ENCODE measurements at regions not wholly inside any gene's neighbourhood (a gene's known extent, or its start where the extent isn't known, plus 50 kb on each side); places are given as distances from the start of the nearest gene placed in this dataset.

GRCh38 chr12:126483145-126484068, 1418.2 kb downstream of the AACS start:
- DNase-seq, result no peak

GRCh38 chr12:126487431-126487980, 1422.3 kb downstream of the AACS start:
- DNase-seq, result no peak

- DNase-seq, result no peak
Measured at GRCh38 chr12:126488806-126489205, 1423.6 kb downstream of the AACS start.

- DNase-seq, result no peak
Measured at GRCh38 chr12:126492181-126492580, 1426.9 kb downstream of the AACS start.

- no peak for DNase-seq
Measured at GRCh38 chr12:126493366-126494108, 1428.3 kb downstream of the AACS start.

GRCh38 chr12:126496201-126496600, 1431.0 kb downstream of the AACS start:
- DNase-seq, result no peak

- no peak for DNase-seq
Measured at GRCh38 chr12:126506426-126507182, 1441.4 kb downstream of the AACS start.

- DNase-seq, result no peak
Measured at GRCh38 chr12:126507231-126507630, 1442.0 kb downstream of the AACS start.

- no peak for DNase-seq
Measured at GRCh38 chr12:126509572-126509971, 1444.3 kb downstream of the AACS start.

GRCh38 chr12:126510630-126511029, 1445.4 kb downstream of the AACS start:
- no peak for DNase-seq

- DNase-seq, result no peak
Measured at GRCh38 chr12:126512916-126513913, 1448.0 kb downstream of the AACS start.

- DNase-seq, result no peak
Measured at GRCh38 chr12:126518596-126519200, 1453.5 kb downstream of the AACS start.

GRCh38 chr12:126519833-126520232, 1454.6 kb downstream of the AACS start:
- no peak for DNase-seq

GRCh38 chr12:126523891-126524290, 1458.7 kb downstream of the AACS start:
- no peak for DNase-seq

- no peak for DNase-seq
Measured at GRCh38 chr12:126534495-126534894, 1469.3 kb downstream of the AACS start.

GRCh38 chr12:126534942-126535341, 1469.7 kb downstream of the AACS start:
- DNase-seq, result no peak

- no peak for DNase-seq
Measured at GRCh38 chr12:126535971-126536370, 1470.7 kb downstream of the AACS start.

GRCh38 chr12:126537961-126538530, 1472.8 kb downstream of the AACS start:
- no peak for DNase-seq

- DNase-seq, result no peak
Measured at GRCh38 chr12:126538888-126539287, 1473.7 kb downstream of the AACS start.

- no peak for DNase-seq
Measured at GRCh38 chr12:126545411-126545810, 1480.2 kb downstream of the AACS start.

GRCh38 chr12:126547905-126548304, 1482.7 kb downstream of the AACS start:
- DNase-seq, result no peak
